LHCN-M2 (cell line): ENCODE measurements at regions not wholly inside any gene's neighbourhood (a gene's known extent, or its start where the extent isn't known, plus 50 kb on each side); places are given as distances from the start of the nearest gene placed in this dataset.

Experiments used
- DNase-seq: peaks from one replicate; pipeline ENCODE4 v3.0.0-alpha.2; 2012; ENCODE audit warnings: low read depth

- no peak for DNase-seq
Observed at GRCh38 chr2:18833941-18834340, 244.6 kb upstream of the NT5C1B start.

DNA sequence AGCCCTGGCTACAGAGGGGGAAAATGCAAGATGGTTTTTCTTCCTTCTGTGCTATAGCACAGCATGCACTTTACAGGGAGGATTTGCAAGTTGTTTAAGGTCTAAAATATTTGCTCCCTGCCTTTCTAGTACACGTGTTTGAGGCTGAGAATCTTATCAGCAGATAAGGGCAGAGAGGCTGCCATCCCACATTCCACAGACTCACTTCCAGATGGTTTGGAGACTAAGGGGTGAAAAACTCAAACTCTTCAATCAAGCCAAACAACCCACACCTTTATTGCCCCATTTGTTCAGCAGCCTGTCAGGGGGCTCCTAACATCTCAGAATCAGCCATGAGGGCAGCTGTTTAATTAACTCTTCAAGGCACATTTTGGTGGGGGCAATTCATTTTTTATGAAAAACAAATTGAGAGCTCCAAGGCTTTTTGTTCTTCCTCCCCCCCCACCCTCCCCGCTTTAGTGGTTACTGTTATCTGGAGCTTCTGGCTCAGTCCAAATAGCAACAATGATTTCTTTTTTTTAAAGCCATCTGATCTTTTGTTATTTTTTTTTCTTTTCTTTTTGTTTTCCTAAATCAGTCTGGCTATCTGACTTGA lies 242.6 kb upstream of the NT5C1B start:
- no peak for DNase-seq

DNA sequence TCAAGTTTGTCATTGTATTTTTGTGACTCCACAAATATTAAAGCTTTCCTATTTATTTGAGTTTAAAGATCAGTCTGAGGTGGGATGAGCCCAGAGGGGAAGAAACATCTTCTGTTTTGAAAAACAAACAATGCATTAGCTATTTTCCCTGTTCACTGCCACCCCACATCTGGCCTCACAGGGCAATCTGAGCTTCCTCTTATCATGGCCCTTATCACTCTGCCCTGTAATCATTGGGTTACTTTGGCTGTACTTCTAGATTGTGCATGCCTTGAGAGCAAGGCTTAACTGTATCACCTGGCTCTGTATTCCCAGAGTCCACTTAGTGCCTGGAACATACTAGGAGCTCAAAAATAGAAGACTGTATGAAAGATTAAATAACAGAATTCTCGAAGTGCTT lies 241.6 kb upstream of the NT5C1B start:
- DNase-seq: no peak

GRCh38 chr2:18829976-18830375 lies 240.6 kb upstream of the NT5C1B start:
- no peak for DNase-seq

DNA sequence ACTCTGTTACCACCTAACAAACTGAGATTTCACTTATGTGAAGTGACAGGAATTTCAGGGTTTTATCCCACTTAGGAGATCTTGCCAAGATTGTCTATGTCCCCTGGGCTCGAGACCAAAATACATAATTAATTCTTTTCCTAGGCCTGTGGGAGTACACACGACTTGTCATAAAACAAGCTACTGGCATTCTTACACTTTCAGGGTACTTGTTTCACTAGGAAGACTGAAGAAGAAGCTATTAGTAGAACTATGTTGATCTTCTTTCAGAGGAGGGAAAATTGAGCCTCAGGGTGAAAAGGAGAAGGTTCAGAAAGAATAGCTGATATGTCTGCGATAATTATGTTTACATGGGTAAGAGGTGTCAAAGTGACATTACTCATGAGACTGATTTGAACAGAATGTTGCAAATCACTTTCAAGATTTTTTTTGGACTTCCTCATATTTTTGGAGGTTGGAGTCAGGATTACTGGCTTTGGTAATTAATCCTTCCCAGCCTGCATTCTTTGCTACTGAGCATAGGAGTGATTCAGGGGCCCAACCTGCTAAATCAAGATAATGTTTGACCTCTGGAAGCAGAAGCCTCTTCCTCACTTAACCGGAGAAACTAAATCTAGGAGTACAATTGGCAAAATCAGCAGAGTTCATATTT lies 240.0 kb upstream of the NT5C1B start:
- DNase-seq: peak; percentile 83

DNA sequence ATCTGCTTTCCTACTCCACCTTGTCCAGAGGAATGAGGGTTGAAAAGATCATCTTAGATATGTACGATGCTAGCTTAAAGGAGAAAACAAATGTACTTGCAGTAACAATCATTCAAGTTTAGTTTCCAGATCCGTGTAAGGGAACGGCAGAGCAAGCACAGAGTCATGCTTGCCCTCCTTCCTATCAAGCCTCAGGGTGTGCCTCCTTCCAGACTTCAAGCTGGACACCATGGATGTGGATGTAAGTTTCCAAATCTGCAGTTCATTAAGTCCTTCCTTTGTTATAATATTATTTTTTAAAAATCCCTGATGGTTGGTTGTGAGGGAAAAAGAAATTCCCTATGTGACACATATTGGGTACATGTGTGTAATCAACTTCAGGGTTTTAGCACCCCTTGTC lies 238.9 kb upstream of the NT5C1B start:
- no peak for DNase-seq

DNA sequence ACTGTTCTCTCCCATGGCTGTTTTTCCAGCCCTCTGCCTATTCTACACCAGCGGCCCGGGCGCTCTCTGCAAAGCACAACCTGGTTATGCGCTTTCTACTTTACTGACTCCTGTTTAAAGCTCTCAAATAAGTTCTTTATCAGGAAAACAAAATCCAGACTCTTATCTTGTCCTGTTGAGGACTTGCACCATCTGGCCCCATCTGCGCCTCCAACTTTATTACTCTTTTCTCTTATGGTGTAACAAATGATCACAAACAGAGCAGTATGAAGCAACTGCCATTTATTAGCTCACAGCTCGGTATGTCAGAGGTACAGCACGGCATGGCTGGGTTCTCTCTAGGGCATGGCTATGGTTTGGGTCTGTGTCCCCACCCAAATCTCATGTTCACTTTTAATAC lies 236.5 kb upstream of the NT5C1B start:
- no peak for DNase-seq

DNA sequence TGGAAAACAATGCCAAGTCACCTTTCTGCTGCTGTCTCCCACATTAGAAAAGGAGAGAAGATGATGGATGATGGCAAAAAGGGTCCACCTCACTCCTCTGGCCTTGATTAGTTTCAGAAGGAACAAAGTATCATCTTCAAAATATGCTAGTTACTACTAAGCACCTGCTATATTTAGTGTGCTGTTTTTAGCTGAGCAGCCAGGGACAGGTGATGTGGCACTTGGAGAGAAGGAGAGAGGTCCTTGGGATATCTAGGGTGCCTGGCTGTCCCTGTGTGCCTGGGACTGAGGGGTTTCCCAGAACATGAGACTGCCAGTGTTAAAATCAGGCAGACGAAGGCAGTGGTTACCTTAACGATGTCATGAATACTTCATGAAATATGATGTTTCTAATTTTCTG lies 235.5 kb upstream of the NT5C1B start:
- DNase-seq: no peak

GRCh38 chr2:18824325-18824790 lies 235.0 kb upstream of the NT5C1B start:
- DNase-seq: no peak

GRCh38 chr2:18821431-18821830 lies 232.1 kb upstream of the NT5C1B start:
- no peak for DNase-seq

GRCh38 chr2:18820966-18821365 lies 231.6 kb upstream of the NT5C1B start:
- peak; percentile 13 for DNase-seq

GRCh38 chr2:18819566-18819965 lies 230.2 kb upstream of the NT5C1B start:
- no peak for DNase-seq

GRCh38 chr2:18814387-18814786 lies 225.0 kb upstream of the NT5C1B start:
- peak; percentile 92 for DNase-seq

- no peak for DNase-seq
Observed at GRCh38 chr2:18804536-18804935, 215.2 kb upstream of the NT5C1B start.

DNA sequence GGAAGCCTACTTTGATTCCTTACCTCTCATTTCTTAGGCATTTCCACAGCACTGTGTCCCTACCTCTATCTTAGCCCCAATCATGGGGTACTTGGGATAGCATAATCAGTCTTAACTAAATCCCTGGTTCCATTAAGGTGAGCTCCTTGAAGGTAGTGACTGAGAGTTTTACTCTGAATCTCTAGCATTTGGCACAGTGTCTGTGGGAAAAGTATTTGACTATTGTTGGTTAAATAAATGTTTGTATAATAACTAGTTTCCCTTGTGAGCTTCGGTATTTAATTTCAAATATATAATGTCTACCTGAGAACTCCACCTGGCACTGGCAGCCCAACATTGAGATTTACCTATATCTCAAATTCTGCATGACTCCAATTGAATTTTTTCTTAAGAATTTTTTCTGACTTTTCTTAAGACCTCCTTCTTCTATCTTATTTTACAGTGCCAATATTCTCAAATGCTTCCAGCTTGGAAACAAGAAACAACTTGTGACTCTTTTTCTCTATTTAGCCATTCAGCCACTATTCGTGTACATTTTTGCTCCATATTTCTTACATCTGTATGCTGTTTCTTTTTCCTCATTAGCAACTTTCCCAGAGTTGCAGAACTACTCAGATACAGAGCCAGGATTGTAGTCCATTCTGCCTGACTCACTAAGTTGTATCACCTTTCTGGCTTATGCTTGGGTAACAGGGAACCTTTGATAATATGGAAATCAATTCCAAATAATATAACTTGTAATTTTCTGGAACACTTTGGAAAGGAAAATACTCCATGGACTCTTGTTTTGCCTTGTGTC lies 214.0 kb upstream of the NT5C1B start:
- DNase-seq: no peak

- DNase-seq: no peak
Observed at GRCh38 chr2:18800240-18800971, 211.0 kb upstream of the NT5C1B start.

DNA sequence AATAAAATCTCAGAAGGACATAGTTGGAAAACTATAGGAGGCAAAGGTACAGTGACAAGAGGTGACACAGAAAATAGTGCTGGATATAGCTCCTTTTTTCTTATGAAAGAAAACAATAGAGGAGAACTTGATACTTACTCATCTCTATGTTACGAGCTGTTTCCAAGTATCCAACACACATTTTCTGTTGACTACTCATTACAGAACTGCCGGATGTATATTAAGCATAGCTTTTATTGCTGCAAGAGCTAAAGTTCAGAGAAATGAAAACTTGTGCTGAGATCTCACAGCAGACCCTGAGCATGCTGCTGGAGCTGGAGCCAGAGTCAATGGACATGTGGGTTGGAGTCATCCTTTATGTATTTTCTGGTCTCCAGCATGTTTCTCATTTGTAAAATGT lies 210.0 kb upstream of the NT5C1B start:
- DNase-seq: no peak

DNA sequence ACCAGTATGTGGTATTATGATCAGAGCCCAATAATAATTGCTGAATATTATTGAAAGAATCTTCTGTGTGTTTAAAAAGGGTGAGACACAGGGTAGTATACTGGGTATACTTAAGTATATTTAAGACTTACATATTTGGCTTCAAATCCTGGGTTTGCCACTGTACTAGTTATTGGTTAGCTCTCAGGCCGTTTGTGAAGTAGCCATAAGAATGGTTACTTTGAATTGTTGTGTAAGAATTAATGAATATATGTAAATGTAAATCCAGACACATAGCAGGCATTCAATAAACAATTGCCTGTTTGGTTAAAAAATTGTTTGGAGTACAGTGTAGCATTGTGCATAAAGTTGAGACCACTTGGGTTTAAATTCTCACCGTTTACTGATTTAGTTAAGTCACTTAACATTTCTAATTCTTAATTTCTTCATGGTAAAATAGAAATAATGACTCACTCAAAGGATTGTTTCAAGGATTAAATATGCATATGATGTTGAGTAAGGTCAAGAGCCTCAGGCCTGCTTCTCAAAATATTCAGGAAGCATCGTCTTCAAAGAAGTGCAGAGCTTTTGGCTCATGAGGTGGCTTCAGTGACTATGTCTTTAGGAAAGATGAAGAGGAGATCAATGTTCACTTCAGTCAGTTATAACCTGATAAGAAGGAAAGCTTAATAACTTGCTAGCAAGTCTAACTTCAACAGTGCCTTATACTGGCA lies 207.9 kb upstream of the NT5C1B start:
- DNase-seq: no peak

DNA sequence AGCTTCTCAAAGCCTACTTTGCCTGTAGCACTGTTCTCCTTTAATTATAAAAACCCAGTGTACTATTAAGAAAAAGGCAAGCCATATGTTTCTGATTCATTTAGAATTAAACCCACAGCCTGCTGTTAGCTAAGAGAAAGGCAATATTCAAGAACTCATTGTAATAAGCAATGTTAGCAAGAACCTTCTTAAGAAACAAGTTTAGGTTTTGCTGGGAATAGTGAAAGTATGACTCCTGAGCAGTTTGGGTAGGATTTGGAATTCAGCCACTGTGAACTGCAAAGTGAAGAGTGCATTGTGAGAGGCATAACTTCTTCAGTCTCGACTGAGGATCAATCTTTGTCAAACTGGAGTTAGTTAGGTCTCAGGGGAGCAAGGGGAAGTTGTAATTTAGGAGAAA lies 206.5 kb upstream of the NT5C1B start:
- DNase-seq: no peak

GRCh38 chr2:18792684-18793083 lies 203.3 kb upstream of the NT5C1B start:
- DNase-seq: no peak

DNA sequence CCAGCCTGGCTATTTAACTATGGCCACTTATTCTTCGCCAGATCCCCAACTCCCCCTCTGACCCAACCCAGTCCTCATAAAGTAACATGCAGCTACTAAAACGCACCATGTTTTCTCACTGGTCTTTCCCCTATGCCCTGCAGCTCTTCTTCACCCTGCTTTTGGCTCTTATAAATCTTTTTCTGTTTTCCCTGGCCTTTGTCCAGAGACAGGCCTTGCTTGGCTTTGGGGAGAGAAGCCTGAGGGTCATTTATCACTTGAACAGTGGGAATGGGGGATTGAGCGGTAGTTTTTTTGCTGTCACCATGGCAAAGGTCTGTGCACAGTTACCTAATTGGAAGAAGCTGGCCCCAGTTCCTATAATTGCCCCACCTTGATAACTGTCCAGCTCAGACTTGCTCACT lies 202.9 kb upstream of the NT5C1B start:
- no peak for DNase-seq
